Stomach (tissue), 8 donors: ENCODE measurements at regions not wholly inside any gene's neighbourhood (a gene's known extent, or its start where the extent isn't known, plus 50 kb on each side); places are given as distances from the start of the nearest gene placed in this dataset.

Experiments
- DNase-seq, 2 donors: peaks; one replicate each; pipeline versions ENCODE4 v3.0.0 to v3.0.0-alpha.2; 2013 to 2019
- H3K27ac ChIP-seq, 5 donors: fragments of 200-600 bp in 4 of 5; sonication (generic) in 4 of 5; one replicate each; pipeline ENCODE4 v1.5.1; 2013 to 2019; ENCODE audit warnings: mild to moderate bottlenecking in 1 of 5, moderate library complexity in 1 of 5
- H3K27me3 ChIP-seq, 3 donors: fragments of 200-600 bp; sonication (generic); one replicate each; pipeline ENCODE4 v1.5.1; 2017 to 2019; ENCODE audit warnings: mixed run types in 1 of 3
- H3K36me3 ChIP-seq, 4 donors: fragments of 200-600 bp; sonication (generic); 1 replicate in 3 of 4; 2 replicates in 1 of 4; pipeline ENCODE4 v1.5.1; 2016 to 2019
- H3K4me1 ChIP-seq, 4 donors: fragments of 200-600 bp; sonication (generic); one replicate each; pipeline ENCODE4 v1.5.1; 2016 to 2019
- H3K4me3 ChIP-seq, 4 donors: fragments of 200-600 bp; sonication (generic) in 3 of 4; one replicate each; pipeline ENCODE4 v1.5.1; 2016 to 2019; ENCODE audit warnings: mild to moderate bottlenecking in 1 of 4
- H3K9me3 ChIP-seq, 4 donors: fragments of 200-600 bp; sonication (generic); one replicate each; pipeline ENCODE4 v1.5.1; 2016 to 2019
- CTCF ChIP-seq, 7 experiments: fragments of 450-650 bp in 4 of 7; fragments of 200-600 bp in 3 of 7; sonication (generic) in 3 of 7; IDR thresholded peaks; one replicate each; pipeline ENCODE4 v1.5.1; 2016 to 2019; ENCODE audit warnings: antibody characterized with exemption in 7 of 7, control low read depth in 2 of 7, mild to moderate bottlenecking in 1 of 7
- EP300 ChIP-seq: sonication (generic); formaldehyde crosslinking; IDR thresholded peaks from one replicate; pipeline ENCODE4 v1.6.1; 2017; ENCODE audit warnings: antibody characterized with exemption
- POLR2A ChIP-seq, 4 donors: fragments of 450-650 bp; IDR thresholded peaks; one replicate each; pipeline ENCODE4 v1.6.1; 2016; ENCODE audit warnings: antibody characterized with exemption in 4 of 4, control low read depth in 2 of 4, mild to moderate bottlenecking in 1 of 4, moderate library complexity in 1 of 4
- POLR2AphosphoS5 ChIP-seq, 3 donors: sonication (generic); formaldehyde crosslinking; IDR thresholded peaks; one replicate each; pipeline ENCODE4 v1.6.1; 2016; ENCODE audit warnings: antibody characterized with exemption in 3 of 3
- WGBS, 5 donors: extraction: QIAGEN DNeasy Blood & Tissue Kit in 3 of 5; methylation state at CpG; one replicate each; pipeline versions ENCODE4 v1.1.5 to v1.1.7; 2013 to 2018; 5-methylcytosine and 5-hydroxymethylcytosine counted together
- intact Hi-C: fragments of 100-400 bp; cut with DNase I; formaldehyde crosslinking; loops from one replicate; pipeline ENCODE4 v1.15.1; 2023; ENCODE audit warnings: low total_unique reads
- donor health status: healthy with polysubstance abuse.
- donor health status: Bipolar disorder and iron deficiency.
- donor health status: healthy.

- no peak overlapping the region for H3K27ac ChIP-seq
- H3K9me3 ChIP-seq, result no peaks in the 10 kb centered on the region
- H3K27me3 ChIP-seq, result no peaks in the 10 kb centered on the region
- TF ChIP-seq POLR2AphosphoS5 (IDR thresholded peaks at IDR 0.05), result no peak
- TF ChIP-seq EP300, result no peak
- TF ChIP-seq CTCF (IDR thresholded peaks at IDR 0.05), result no peak
- TF ChIP-seq POLR2A (IDR thresholded peaks at IDR 0.05), result no peak
- H3K4me1 ChIP-seq, result peaks cover 0 to 27% (median 13%) of the 10 kb centered on the region in 4 donors
- intact Hi-C loops, result no loop called here
- WGBS, 5 donors, result 91 to 96% (median 94%) methylated on average over 4 of the region's 4 CpGs
- DNase-seq, result no peak
- H3K4me3 ChIP-seq, result no peak overlapping the region
- no peaks in the 10 kb centered on the region for H3K36me3 ChIP-seq
Observed at GRCh38 chr12:93116632-93117031, 187.5 kb upstream of the EEA1 start.

- intact Hi-C loops, result no loop called here
- Histone ChIP-seq H3K36me3 (no peaks in the 10 kb centered on the region), H3K27ac (peak overlapping the region in 2 of 5 donors; percentile 34 to 40), H3K4me1 (peaks cover 0 to 11% (median 8%) of the 10 kb centered on the region in 4 donors), H3K9me3 (no peaks in the 10 kb centered on the region), H3K4me3 (no peak overlapping the region), H3K27me3 (no peaks in the 10 kb centered on the region)
- DNase-seq, result no peak
- WGBS, 5 donors, result 57 to 71% (median 66%) methylated on average over 4 of the region's 4 CpGs
- TF ChIP-seq CTCF (IDR thresholded peaks at IDR 0.05), result no peak
- no peak for TF ChIP-seq POLR2A (IDR thresholded peaks at IDR 0.05)
- TF ChIP-seq EP300, result no peak
- TF ChIP-seq POLR2AphosphoS5 (IDR thresholded peaks at IDR 0.05), result no peak
Observed at GRCh38 chr12:93121729-93122488, 192.8 kb upstream of the EEA1 start.

- no peak for TF ChIP-seq POLR2A (IDR thresholded peaks at IDR 0.05)
- TF ChIP-seq EP300, result no peak
- no peak for TF ChIP-seq CTCF (IDR thresholded peaks at IDR 0.05)
- TF ChIP-seq POLR2AphosphoS5 (IDR thresholded peaks at IDR 0.05), result no peak
- Histone ChIP-seq H3K9me3 (no peaks in the 10 kb centered on the region), H3K36me3 (no peaks in the 10 kb centered on the region), H3K27ac (peak overlapping the region in 2 of 5 donors; percentile 34 to 40), H3K27me3 (no peaks in the 10 kb centered on the region), H3K4me1 (peaks cover 5 to 16% (median 11%) of the 10 kb centered on the region in 4 donors), H3K4me3 (no peak overlapping the region)
- peak in 1 of 2 donors; percentile 67 for DNase-seq
- intact Hi-C loops, result no loop called here
- 41 to 56% (median 47%) methylated on average over 5 of the region's 5 CpGs for WGBS, 5 donors
Observed at GRCh38 chr12:93122569-93123091, 193.5 kb upstream of the EEA1 start.

GRCh38 chr12:93125126-93125525 lies 196.0 kb upstream of the EEA1 start:
- Histone ChIP-seq H3K36me3 (no peaks in the 10 kb centered on the region), H3K27me3 (no peaks in the 10 kb centered on the region), H3K27ac (peak overlapping the region in 1 of 5 donors; percentile 87), H3K4me3 (no peak overlapping the region), H3K9me3 (no peaks in the 10 kb centered on the region), H3K4me1 (peaks cover 5 to 21% (median 17%) of the 10 kb centered on the region in 4 donors)
- 83 to 100% (median 96%) methylated on average over 1 of the region's 1 CpG for WGBS, 5 donors
- DNase-seq, result no peak
- TF ChIP-seq POLR2AphosphoS5 (IDR thresholded peaks at IDR 0.05), result no peak
- intact Hi-C loops, result no loop called here

GRCh38 chr12:93126069-93126474 lies 197.0 kb upstream of the EEA1 start:
- 89 to 97% (median 93%) methylated on average over 2 of the region's 2 CpGs for WGBS, 5 donors
- no peaks in the 10 kb centered on the region for H3K36me3 ChIP-seq
- peaks cover 5 to 21% (median 17%) of the 10 kb centered on the region in 4 donors for H3K4me1 ChIP-seq
- no peak overlapping the region for H3K4me3 ChIP-seq
- no peaks in the 10 kb centered on the region for H3K9me3 ChIP-seq
- no peaks in the 10 kb centered on the region for H3K27me3 ChIP-seq
- intact Hi-C loops, result no loop called here
- no peak for DNase-seq
- TF ChIP-seq CTCF (IDR thresholded peaks at IDR 0.05) (no peak), POLR2A (IDR thresholded peaks at IDR 0.05) (no peak), EP300 (no peak), POLR2AphosphoS5 (IDR thresholded peaks at IDR 0.05) (no peak)
- H3K27ac ChIP-seq, result peak overlapping the region in 2 of 5 donors; percentile 69 to 87
